Activated T-helper 1 cell treated with anti-CD3 and anti-CD28 coated beads, Interleukin-12 subunit alpha, Interleukin-12 subunit beta, Interleukin-2, Interleukin-4 antibody, amounts not matched to agents 30 ng/mL and 10 ng/mL and 1 ng/mL, durations not matched to agents 14 hours and 24 hours and 36 hours (primary cell): ENCODE measurements at regions not wholly inside any gene's neighbourhood (a gene's known extent, or its start where the extent isn't known, plus 50 kb on each side); places are given as distances from the start of the nearest gene placed in this dataset.

ENCODE experiments used
- DNase-seq: peaks from one replicate; pipeline ENCODE4 v3.0.0; 2021; ENCODE audit warnings: low spot score
- H3K27ac Mint-ChIP-seq: one replicate; pipeline ENCODE4 v1.8.0; 2021; ENCODE audit warnings: mild to moderate bottlenecking, mixed read lengths
- H3K27me3 Mint-ChIP-seq: one replicate; pipeline ENCODE4 v1.8.0; 2022; ENCODE audit warnings: mild to moderate bottlenecking, moderate library complexity, mixed read lengths; ENCODE audit not compliant: insufficient read depth
- H3K36me3 Mint-ChIP-seq: one replicate; pipeline ENCODE4 v1.8.0; 2021; ENCODE audit warnings: low read depth, mixed read lengths
- H3K4me1 Mint-ChIP-seq: one replicate; pipeline ENCODE4 v1.8.0; 2021; ENCODE audit warnings: low read depth, mixed read lengths
- H3K4me3 Mint-ChIP-seq: one replicate; pipeline ENCODE4 v1.8.0; 2021; ENCODE audit warnings: mild to moderate bottlenecking, moderate library complexity, mixed read lengths
- H3K9me3 Mint-ChIP-seq: one replicate; pipeline ENCODE4 v1.8.0; 2021; ENCODE audit warnings: mixed read lengths
- intact Hi-C: fragments of 100-400 bp; cut with micrococcal nuclease; formaldehyde crosslinking; loops from one replicate; pipeline ENCODE4 v1.15.1; 2024

DNA sequence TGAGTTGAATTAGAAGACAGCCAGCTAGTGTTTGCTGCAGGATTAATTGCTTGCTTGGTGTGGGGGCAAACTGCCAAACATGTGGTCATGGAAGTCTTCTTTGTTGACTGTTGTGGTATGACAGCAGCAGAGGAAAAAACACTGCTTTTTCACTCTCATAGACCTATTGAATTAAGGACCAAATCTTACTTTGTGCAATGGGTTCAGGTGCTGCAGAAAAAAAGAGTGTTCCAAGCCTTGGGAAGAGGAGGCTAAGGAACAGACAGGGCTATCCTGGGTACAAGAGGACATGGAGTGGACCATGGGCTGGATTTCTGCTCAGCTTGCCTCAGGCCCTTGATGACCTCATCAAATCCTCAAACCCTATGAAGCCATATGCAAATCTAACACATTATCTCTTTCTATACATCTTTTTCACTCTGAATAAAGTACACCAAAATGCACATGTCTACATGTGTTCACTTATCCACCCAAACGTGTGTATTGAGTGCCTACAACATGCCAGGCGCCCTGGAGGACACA, 61.5 kb downstream of the SIPA1L2 start:
- H3K9me3 Mint-ChIP-seq, result no peaks in the 10 kb centered on the region

DNA sequence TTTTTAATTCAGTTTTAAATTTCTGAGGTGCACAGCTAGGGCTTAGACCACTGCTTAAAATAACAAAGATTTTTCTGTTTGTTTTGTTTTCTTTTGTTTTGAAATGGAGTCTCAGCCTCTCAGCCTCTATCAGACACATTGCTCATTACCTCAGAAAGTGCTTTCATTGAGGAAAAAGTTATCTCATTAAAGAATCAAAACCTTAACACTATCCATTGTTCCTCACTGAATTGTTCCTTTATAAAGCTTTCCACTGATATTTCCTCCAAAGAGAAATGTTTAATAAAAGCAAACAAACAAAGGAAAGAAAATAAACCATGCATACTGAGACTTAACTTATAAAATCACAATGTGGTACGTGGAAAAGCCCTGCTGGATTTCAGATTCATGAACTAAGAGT, 63.8 kb downstream of the SIPA1L2 start:
- DNase-seq, result no peak
- no peaks in the 10 kb centered on the region for H3K36me3 Mint-ChIP-seq
- intact Hi-C loops, result no loop called here
- no peaks in the 10 kb centered on the region for H3K9me3 Mint-ChIP-seq
- H3K4me3 Mint-ChIP-seq, result no peak overlapping the region
- H3K27me3 Mint-ChIP-seq, result no peaks in the 10 kb centered on the region
- no peak overlapping the region for H3K27ac Mint-ChIP-seq
- H3K4me1 Mint-ChIP-seq, result no peaks in the 10 kb centered on the region

More for the DNA sequence above, 61.5 kb downstream of the SIPA1L2 start:
- no peak for DNase-seq
- no peaks in the 10 kb centered on the region for H3K36me3 Mint-ChIP-seq
- no peak overlapping the region for H3K4me3 Mint-ChIP-seq
- H3K27me3 Mint-ChIP-seq, result no peaks in the 10 kb centered on the region
- H3K4me1 Mint-ChIP-seq, result no peaks in the 10 kb centered on the region
- H3K27ac Mint-ChIP-seq, result no peak overlapping the region
- intact Hi-C loops, result no loop called here

DNA sequence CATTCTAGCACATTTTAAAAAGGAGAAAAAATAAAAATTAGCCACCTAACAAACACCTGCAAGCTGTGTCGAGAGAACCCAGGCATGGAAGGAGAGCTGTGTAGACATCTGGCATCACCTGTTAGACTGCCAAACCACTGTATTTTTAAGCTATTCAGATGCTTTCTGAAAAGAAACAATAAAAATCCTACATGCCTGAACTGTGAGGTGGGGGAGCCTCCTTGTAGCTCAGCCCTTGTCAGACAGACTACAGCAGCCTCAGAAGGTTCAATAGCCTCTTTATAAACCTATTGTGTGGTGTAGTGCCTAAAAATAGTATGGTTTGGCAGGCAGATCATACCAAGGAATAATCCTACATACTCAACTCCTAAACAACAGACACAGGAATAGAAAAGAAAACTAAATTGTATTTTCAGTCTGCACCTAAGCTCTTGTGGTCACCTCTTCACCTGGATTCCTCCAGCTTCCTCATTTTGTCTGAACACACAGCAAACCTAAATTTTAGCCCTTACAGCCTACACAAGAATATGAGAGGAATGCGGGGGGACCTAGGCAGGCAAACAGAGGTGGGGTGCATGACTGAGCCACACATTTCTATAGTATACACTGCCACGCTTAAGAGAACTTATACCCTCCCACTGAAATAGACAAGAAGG, 67.0 kb downstream of the SIPA1L2 start:
- Mint-ChIP-seq H3K4me3 (no peak overlapping the region), H3K27ac (no peak overlapping the region), H3K9me3 (no peaks in the 10 kb centered on the region), H3K4me1 (peaks cover 7% of the 10 kb centered on the region), H3K36me3 (no peaks in the 10 kb centered on the region), H3K27me3 (no peaks in the 10 kb centered on the region)
- no peak for DNase-seq
- intact Hi-C loops, result no loop called here

DNA sequence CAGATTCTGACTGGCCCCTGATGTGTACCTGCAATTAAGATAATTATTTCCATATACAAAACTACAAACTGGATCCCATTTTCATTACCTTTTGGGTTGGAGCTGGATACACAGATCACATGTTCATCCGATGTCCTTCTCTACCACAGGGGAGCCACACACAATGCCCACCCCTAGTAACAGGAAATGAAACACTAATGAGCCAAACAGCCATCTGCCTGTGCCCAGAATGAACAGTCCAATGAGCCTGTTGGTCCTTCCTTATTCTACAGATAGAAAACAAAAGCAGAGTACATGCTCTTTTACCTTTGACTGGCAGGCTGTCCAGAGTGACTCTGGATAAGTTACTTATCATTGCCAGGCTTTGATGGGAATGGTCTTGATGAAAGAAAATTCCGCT, 68.6 kb downstream of the SIPA1L2 start:
- intact Hi-C loops, result no loop called here
- Mint-ChIP-seq H3K27ac (no peak overlapping the region), H3K36me3 (no peaks in the 10 kb centered on the region), H3K4me1 (peaks cover 14% of the 10 kb centered on the region), H3K4me3 (no peak overlapping the region), H3K9me3 (no peaks in the 10 kb centered on the region), H3K27me3 (peaks cover 6% of the 10 kb centered on the region)
- no peak for DNase-seq

DNA sequence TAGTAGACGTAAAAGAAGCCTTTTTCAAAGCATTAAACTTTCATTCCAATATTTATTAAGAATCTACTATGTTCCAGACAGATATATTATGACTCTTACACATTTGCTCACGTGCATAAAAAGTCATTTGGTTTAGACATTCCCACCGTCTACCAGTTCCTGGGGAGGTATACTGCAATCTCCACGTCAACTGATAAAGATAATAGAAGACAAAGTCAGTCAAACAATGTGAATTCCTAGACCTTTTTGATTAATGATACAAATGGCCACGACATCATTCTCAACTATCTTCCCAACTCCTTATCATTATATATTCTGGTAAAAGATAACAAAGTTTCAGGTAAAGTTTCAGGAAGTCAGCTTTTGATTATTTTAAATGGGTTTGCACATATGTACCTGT, 69.0 kb downstream of the SIPA1L2 start:
- H3K36me3 Mint-ChIP-seq, result no peaks in the 10 kb centered on the region
- H3K4me3 Mint-ChIP-seq, result no peak overlapping the region
- intact Hi-C loops, result no loop called here
- no peak overlapping the region for H3K27ac Mint-ChIP-seq
- H3K27me3 Mint-ChIP-seq, result peaks cover 6% of the 10 kb centered on the region
- peaks cover 14% of the 10 kb centered on the region for H3K4me1 Mint-ChIP-seq
- H3K9me3 Mint-ChIP-seq, result no peaks in the 10 kb centered on the region
- no peak for DNase-seq

DNA sequence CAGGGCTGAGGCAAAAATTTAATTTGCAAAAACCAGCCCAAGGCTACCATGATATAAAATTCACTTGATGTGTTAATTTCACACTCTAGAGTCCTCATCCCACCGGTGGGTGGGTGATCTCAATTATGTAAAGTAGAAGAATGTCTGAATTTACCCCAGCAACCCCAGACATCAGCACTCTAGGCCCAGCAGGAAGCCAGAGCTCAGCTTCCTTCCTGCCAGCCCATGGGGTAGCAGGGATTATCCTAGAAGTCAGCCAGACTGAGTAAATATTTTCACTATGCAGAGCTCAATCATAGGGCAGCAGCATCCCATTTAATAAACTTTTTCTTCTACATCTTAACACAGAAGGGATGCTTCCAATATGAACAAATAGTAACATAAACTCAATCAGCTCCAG, 71.0 kb downstream of the SIPA1L2 start:
- intact Hi-C loops, result no loop called here
- no peaks in the 10 kb centered on the region for H3K36me3 Mint-ChIP-seq
- no peaks in the 10 kb centered on the region for H3K9me3 Mint-ChIP-seq
- DNase-seq, result no peak
- peaks cover 14% of the 10 kb centered on the region for H3K4me1 Mint-ChIP-seq
- peaks cover 13% of the 10 kb centered on the region for H3K27me3 Mint-ChIP-seq
- H3K27ac Mint-ChIP-seq, result no peak overlapping the region
- no peak overlapping the region for H3K4me3 Mint-ChIP-seq

DNA sequence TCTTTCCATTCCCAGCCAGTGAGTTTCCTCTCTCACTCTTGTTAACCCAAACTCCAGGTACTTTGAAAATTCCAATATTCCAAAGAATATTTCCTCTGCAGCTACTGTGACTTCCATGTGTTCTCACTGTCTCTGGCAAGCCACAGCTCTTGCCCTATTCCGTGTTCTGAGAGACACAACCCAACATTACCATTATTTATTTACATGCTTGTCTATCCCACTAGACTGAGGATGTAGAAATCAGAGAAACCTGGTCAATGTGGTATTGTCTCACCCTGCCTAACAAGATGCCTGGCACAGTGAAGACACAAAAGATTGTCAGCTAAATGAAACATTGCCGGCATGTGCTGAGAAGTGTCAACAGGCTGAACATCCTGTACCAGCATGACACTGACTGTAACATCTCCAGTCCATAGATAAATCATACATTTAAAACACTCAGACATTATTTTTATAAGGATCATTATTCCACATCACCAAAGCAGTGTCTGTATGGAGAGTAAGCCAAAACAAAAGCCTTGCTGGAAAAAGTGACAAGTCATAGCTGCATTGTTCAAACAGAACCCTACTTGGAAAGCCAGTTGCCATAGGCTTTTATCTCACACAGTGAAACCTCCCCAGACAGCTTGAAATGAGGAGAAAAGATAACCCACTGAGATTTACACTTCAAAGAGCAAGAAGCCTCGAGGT, 72.3 kb downstream of the SIPA1L2 start:
- peaks cover 14% of the 10 kb centered on the region for H3K4me1 Mint-ChIP-seq
- H3K9me3 Mint-ChIP-seq, result no peaks in the 10 kb centered on the region
- no peaks in the 10 kb centered on the region for H3K36me3 Mint-ChIP-seq
- peaks cover 13% of the 10 kb centered on the region for H3K27me3 Mint-ChIP-seq
- H3K4me3 Mint-ChIP-seq, result no peak overlapping the region
- DNase-seq, result no peak
- intact Hi-C loops, result no loop called here
- H3K27ac Mint-ChIP-seq, result no peak overlapping the region

DNA sequence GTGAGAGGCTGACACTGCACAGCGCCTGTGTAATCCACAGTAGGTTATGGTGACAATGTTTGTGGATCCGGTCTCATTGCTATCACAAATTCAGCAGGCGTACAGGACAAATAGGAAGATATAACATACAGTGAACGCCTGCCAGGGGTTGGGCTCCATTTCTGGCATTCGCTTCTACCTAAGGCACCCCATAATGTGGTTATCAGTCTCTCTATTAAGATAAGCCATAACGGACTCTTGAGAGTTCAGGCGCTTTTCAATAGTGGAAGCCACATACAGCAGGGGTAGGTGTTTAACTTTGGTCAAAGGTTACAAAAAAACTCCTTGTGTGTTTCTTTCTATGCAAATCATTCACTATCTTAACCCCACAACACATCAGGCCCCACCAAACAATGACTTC, 72.8 kb downstream of the SIPA1L2 start:
- H3K4me1 Mint-ChIP-seq, result peaks cover 14% of the 10 kb centered on the region
- no peak overlapping the region for H3K4me3 Mint-ChIP-seq
- no peaks in the 10 kb centered on the region for H3K36me3 Mint-ChIP-seq
- no peak for DNase-seq
- H3K27me3 Mint-ChIP-seq, result peaks cover 13% of the 10 kb centered on the region
- intact Hi-C loops, result no loop called here
- H3K9me3 Mint-ChIP-seq, result no peaks in the 10 kb centered on the region
- no peak overlapping the region for H3K27ac Mint-ChIP-seq

DNA sequence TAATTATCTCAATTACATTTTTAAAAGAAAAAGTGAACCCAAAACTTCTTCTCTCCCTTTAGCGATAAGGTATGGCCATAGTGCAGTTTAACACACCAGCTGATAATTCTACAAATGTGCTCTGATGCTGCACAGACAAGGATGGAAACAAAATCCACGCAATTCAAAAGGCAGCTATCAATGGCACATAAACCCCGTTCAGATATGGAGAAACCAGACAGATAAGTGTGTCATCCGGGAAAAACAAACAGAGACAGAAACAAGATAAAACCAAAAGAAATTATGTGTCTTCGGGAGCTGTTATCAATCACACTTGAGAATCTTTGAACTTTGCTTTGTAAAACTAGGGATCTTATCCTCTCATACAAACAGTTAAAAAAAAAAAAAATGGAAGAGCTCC, 73.6 kb downstream of the SIPA1L2 start:
- DNase-seq, result no peak
- Mint-ChIP-seq H3K27ac (no peak overlapping the region), H3K9me3 (no peaks in the 10 kb centered on the region), H3K27me3 (peaks cover 13% of the 10 kb centered on the region), H3K4me3 (no peak overlapping the region), H3K4me1 (peaks cover 14% of the 10 kb centered on the region), H3K36me3 (no peaks in the 10 kb centered on the region)
- intact Hi-C loops, result no loop called here

DNA sequence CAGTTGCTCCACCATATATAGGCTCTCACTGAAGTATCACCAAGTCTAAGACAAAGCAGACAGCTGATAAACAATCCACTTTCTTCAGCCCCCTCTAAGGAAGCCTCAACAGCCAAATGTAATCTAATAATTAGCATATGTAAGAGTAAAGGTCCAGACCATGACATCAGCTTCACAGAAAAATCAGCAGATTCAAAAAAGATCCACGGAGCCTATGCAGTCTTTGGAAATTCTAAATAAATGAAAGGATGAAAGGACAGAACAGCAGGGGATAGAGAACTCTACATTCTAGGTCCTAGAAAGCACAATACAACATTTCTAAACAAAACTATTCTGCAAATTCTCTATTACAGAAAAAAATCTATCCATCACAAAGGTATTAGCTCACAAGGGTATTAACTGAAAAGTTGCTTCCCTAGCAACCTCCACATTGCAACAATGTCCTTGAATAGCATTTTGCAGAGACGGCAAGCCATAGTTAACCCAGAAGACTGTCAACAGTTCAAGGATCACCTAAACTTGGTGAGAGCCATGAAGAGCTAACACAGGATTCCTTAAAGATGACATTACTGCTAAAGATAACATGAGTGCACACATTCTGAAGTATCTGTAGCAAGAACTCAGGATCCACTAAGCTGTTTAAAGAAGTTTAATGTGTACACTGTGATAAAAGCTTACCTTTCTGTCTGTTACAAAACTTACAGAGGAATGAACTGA, 74.3 kb downstream of the SIPA1L2 start:
- no peak overlapping the region for H3K27ac Mint-ChIP-seq

DNA sequence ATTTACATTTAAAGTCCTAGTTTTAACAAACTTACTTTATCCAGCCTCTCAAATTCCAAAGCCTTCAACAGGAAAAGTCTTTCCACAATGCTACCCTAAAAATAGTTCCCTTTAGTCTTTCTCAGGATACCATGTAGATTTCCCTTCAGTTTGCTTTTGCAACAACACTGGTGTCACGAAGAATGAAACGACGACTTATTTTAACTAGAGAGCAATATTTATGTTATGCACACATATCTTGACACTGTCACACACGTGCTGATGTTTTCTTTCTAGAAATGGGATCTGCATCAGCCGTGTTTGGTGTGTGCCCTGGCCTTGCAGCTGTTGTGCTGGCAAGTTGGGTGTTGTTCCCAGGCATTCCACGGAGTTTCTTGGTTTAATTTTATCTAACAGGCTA, 75.5 kb downstream of the SIPA1L2 start:
- H3K9me3 Mint-ChIP-seq, result no peaks in the 10 kb centered on the region
- no peak overlapping the region for H3K4me3 Mint-ChIP-seq
- peaks cover 14% of the 10 kb centered on the region for H3K4me1 Mint-ChIP-seq
- intact Hi-C loops, result no loop called here
- peaks cover 16% of the 10 kb centered on the region for H3K27me3 Mint-ChIP-seq
- DNase-seq, result no peak
- no peak overlapping the region for H3K27ac Mint-ChIP-seq
- H3K36me3 Mint-ChIP-seq, result no peaks in the 10 kb centered on the region

More for the DNA sequence above, 74.3 kb downstream of the SIPA1L2 start:
- Mint-ChIP-seq H3K4me1 (peaks cover 14% of the 10 kb centered on the region), H3K9me3 (no peaks in the 10 kb centered on the region), H3K36me3 (no peaks in the 10 kb centered on the region), H3K27me3 (peaks cover 16% of the 10 kb centered on the region), H3K4me3 (no peak overlapping the region)
- no peak for DNase-seq
- intact Hi-C loops, result no loop called here

DNA sequence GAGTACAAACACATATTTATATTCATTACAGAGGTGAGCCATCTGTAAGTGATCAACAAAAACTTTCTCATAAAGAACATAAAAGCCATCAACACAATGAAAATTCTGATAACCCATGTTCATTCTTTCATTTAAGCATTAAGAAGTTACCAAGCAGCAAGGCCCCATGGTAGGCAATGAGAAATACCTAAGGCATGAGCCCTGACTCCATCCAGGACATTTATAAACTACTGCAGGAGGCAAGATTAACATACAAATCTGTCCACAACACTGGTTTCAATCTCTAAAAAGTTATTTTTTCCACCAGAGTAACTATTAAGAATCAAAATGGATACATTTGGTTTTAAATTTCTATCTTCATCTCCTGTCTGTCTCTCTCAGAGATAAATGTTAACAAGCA, 76.1 kb downstream of the SIPA1L2 start:
- Mint-ChIP-seq H3K4me3 (no peak overlapping the region), H3K27me3 (peaks cover 16% of the 10 kb centered on the region), H3K27ac (no peak overlapping the region), H3K4me1 (peaks cover 9% of the 10 kb centered on the region), H3K36me3 (no peaks in the 10 kb centered on the region), H3K9me3 (no peaks in the 10 kb centered on the region)
- intact Hi-C loops, result no loop called here
- no peak for DNase-seq

DNA sequence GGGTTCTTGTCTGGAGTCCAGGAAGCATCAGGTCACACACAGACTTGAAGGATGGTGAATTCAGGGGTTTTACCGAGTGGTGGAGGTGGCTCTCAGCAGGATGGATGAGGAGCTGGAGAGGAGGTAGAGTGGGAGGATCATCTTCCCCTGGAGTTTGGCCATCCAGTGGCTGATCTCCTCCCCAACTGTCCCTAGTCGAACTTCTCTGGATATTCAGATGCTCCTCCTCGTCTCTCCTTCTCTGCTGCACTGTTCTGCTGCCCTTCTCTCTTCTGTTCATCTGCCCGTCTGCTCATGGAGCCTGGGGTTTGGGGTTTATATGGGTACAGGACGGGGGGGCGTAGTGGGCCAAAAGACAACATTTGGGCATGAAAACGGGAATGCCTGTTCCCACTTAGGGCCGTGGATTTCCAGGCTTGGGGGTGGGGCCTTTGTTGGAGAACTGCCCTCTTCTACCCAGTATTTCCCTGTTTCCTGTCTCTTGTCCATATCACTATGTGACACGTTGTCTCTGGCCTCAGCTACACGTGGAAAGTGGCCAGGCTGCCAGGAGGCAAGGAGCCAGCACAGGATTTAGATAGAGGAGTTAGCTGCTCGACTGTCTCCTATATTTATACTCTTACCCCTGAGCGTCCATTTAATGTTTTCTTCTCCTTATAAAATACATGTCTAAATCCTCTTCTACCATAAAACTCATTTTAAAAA, 76.7 kb downstream of the SIPA1L2 start:
- Mint-ChIP-seq H3K27me3 (peaks cover 19% of the 10 kb centered on the region), H3K4me3 (no peak overlapping the region), H3K36me3 (no peaks in the 10 kb centered on the region), H3K27ac (no peak overlapping the region), H3K4me1 (peaks cover 7% of the 10 kb centered on the region), H3K9me3 (no peaks in the 10 kb centered on the region)
- no peak for DNase-seq
- intact Hi-C loops, result no loop called here
